Psoas muscle (tissue), 7 donors: ENCODE measurements at regions not wholly inside any gene's neighbourhood (a gene's known extent, or its start where the extent isn't known, plus 50 kb on each side); places are given as distances from the start of the nearest gene placed in this dataset.

ENCODE experiments used
- ATAC-seq, 4 donors: fragments of 200-7000 bp; cut with Tn5 transposase; one replicate each; pipeline ENCODE4 v1.9.1; 2020; ENCODE audit warnings: moderate library complexity in 3 of 4, mild to moderate bottlenecking in 2 of 4
- DNase-seq, 2 donors: peaks; one replicate each; pipeline ENCODE4 v3.0.0-alpha.2; 2020
- H3K27ac ChIP-seq: fragments of 200-600 bp; one replicate; pipeline ENCODE4 v1.8.0; 2022
- H3K27me3 ChIP-seq, 3 donors: fragments of 200-600 bp in 1 of 3; one replicate each; pipeline versions ENCODE4 v1.6.1 to v1.8.0; 2013 to 2022; ENCODE audit warnings: low read length in 2 of 3, mild to moderate bottlenecking in 2 of 3, moderate library complexity in 1 of 3; ENCODE audit not compliant: insufficient read depth in 3 of 3
- H3K36me3 ChIP-seq, 2 donors: fragments of 200-600 bp in 1 of 2; one replicate each; pipeline versions ENCODE4 v1.6.1 to v1.8.0; 2013 to 2022; ENCODE audit warnings: low read depth in 1 of 2, mild to moderate bottlenecking in 1 of 2, moderate library complexity in 1 of 2; ENCODE audit not compliant: insufficient read depth in 1 of 2
- H3K4me1 ChIP-seq: fragments of 200-600 bp; one replicate; pipeline ENCODE4 v1.8.0; 2022
- H3K4me3 ChIP-seq: fragments of 200-600 bp; one replicate; pipeline ENCODE4 v1.8.0; 2022; ENCODE audit warnings: mild to moderate bottlenecking
- H3K9me3 ChIP-seq: fragments of 200-600 bp; one replicate; pipeline ENCODE4 v1.8.0; 2022
- CTCF ChIP-seq: fragments of 200-600 bp; IDR thresholded peaks from one replicate; pipeline ENCODE4 v1.8.0; 2022; ENCODE audit warnings: antibody characterized with exemption
- WGBS, 3 donors: extraction: QIAGEN DNeasy Blood & Tissue Kit; methylation state at CpG; one replicate each; pipeline versions ENCODE4 v1.1.6 to v1.1.7; 2013; 5-methylcytosine and 5-hydroxymethylcytosine counted together
- intact Hi-C, 2 donors: fragments of 100-400 bp; cut with DNase I; formaldehyde crosslinking; loops; one replicate each; pipeline versions ENCODE4 v1.11.0 to v1.14.2; 2022
- donor health status: healthy with polysubstance abuse.
- donor health status: DM: no; HTN: no; CAD: no; lungs with moderate emphysema.
- donor health status: Bipolar disorder and iron deficiency.
- donor health status: healthy.
- donor health status: DM: yes; HTN: yes; CAD: no.
- donor health status: DM: no; HTN: no; CAD: no.
- donor health status: DM: yes; HTN: yes; CAD: no.

- intact Hi-C loops, result no loop called here
- no peaks in the 10 kb centered on the region for H3K36me3 ChIP-seq
- DNase-seq (no peak), ATAC-seq (no peak)
- H3K27ac ChIP-seq, result no peak overlapping the region
- WGBS, 3 donors, result 44 to 46% (median 46%) methylated on average over 10 of the region's 10 CpGs
- peaks cover 0 to 4% (median 0%) of the 10 kb centered on the region in 3 donors for H3K27me3 ChIP-seq
- H3K9me3 ChIP-seq, result no peaks in the 10 kb centered on the region
- H3K4me3 ChIP-seq, result no peak overlapping the region
- TF ChIP-seq CTCF, result no peak
- no peaks in the 10 kb centered on the region for H3K4me1 ChIP-seq
Observed at GRCh38 chr9:96156171-96156974, 145.6 kb downstream of the HSD17B3 start.

GRCh38 chr9:96154081-96154480 is 147.9 kb downstream of the HSD17B3 start:
- 86 to 89% (median 89%) methylated on average over 13 of the region's 13 CpGs for WGBS, 3 donors
- no peak overlapping the region for H3K27ac ChIP-seq
- peaks cover 0 to 7% (median 5%) of the 10 kb centered on the region in 3 donors for H3K27me3 ChIP-seq
- intact Hi-C loops, result no loop called here
- ATAC-seq (no peak), DNase-seq (no peak)
- no peaks in the 10 kb centered on the region for H3K9me3 ChIP-seq
- TF ChIP-seq CTCF, result no peak
- no peaks in the 10 kb centered on the region for H3K36me3 ChIP-seq
- no peaks in the 10 kb centered on the region for H3K4me1 ChIP-seq
- no peak overlapping the region for H3K4me3 ChIP-seq

GRCh38 chr9:96152550-96152949 is 149.4 kb downstream of the HSD17B3 start:
- Histone ChIP-seq H3K27me3 (peaks cover 0 to 7% (median 5%) of the 10 kb centered on the region in 3 donors), H3K4me1 (no peaks in the 10 kb centered on the region), H3K4me3 (no peak overlapping the region), H3K27ac (no peak overlapping the region), H3K9me3 (no peaks in the 10 kb centered on the region), H3K36me3 (no peaks in the 10 kb centered on the region)
- intact Hi-C loops, result no loop called here
- ATAC-seq, result no peak
- DNase-seq, result no peak
- WGBS, 3 donors, result 48 to 68% (median 61%) methylated on average over 2 of the region's 2 CpGs
- TF ChIP-seq CTCF, result no peak

GRCh38 chr9:96150324-96151227 is 151.4 kb downstream of the HSD17B3 start:
- DNase-seq, result no peak
- 66 to 71% (median 70%) methylated on average over 11 of the region's 11 CpGs for WGBS, 3 donors
- Histone ChIP-seq H3K27me3 (peaks cover 0 to 7% (median 5%) of the 10 kb centered on the region in 3 donors), H3K27ac (no peak overlapping the region), H3K36me3 (no peaks in the 10 kb centered on the region), H3K9me3 (no peaks in the 10 kb centered on the region), H3K4me3 (no peak overlapping the region), H3K4me1 (no peaks in the 10 kb centered on the region)
- no peak for ATAC-seq
- intact Hi-C loops, result no loop called here
- no peak for TF ChIP-seq CTCF
